ENCODE measurements at regions not wholly inside any gene's neighbourhood (a gene's known extent, or its start where the extent isn't known, plus 50 kb on each side); places are given as distances from the start of the nearest gene placed in this dataset.
"Not testable (repeated sequence)": the region's sequence is repeated elsewhere in the genome, so short reads cannot be mapped to it uniquely, and the experiment has no call there.

DNA sequence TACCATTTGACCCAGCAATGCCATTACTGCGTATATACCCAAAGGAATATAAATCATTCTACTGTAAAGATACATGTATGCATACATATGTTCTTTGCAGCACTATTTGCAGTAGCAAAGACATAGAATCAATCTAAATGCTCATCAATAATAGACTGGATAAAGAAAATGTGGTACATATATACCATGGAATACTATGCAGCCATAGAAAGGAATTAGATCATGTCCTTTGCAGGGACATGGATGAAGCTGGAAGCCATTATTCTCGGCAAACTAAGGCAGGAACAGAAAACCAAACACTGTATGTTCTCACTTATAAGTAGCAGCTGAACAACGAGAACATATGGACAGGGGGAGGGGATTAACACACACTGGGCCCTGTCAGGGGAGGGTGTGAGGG, 54.8 kb upstream of the ZNF30 start:
- not testable (repeated sequence) for H3K27me3 ChIP-seq (ENCODE audit: low read depth, low read length)

DNA sequence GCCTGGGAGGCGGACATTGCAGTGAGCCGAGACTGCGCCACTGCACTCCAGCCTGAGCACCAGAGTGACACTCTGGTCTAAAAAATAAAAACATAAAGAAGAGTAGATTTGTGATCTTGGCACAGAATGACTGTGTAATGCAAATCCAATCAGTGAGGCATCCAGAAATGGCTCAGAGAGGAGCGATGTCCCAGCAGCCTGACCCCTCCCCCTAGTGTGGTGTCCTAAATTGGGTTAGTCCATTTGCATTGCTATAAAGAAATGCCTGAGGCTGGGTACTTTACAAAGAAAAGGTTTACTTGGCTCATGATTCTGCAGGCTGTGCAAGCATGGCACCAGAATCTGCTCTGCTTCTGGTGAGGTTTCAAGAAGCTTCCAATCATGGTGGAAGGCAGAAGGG, 59.1 kb upstream of the ZNF30 start:
- Histone ChIP-seq H3K9me3 (ENCODE audit: insufficient read depth, low read length) (no peaks in the 10 kb centered on the region), H3K36me3 (replicated peaks; ENCODE audit: low read depth, low read length) (no peaks in the 10 kb centered on the region), H3K4me2 (ENCODE audit: low read length) (no peak overlapping the region), H3K27ac (ENCODE audit: low read length) (no peak overlapping the region), H3K9ac (ENCODE audit: low read length) (no peak overlapping the region), H2AFZ (ENCODE audit: low read depth, low read length) (no peak overlapping the region), H3K27me3 (ENCODE audit: low read depth, low read length) (no peaks in the 10 kb centered on the region), H4K20me1 (ENCODE audit: insufficient read depth, low read length) (no peaks in the 10 kb centered on the region), H3K79me2 (ENCODE audit: low read length) (no peaks in the 10 kb centered on the region), H3K4me3 (ENCODE audit: low read length) (no peak overlapping the region), H3K4me1 (ENCODE audit: low read length) (no peaks in the 10 kb centered on the region)
- TF ChIP-seq, protein P1, sequence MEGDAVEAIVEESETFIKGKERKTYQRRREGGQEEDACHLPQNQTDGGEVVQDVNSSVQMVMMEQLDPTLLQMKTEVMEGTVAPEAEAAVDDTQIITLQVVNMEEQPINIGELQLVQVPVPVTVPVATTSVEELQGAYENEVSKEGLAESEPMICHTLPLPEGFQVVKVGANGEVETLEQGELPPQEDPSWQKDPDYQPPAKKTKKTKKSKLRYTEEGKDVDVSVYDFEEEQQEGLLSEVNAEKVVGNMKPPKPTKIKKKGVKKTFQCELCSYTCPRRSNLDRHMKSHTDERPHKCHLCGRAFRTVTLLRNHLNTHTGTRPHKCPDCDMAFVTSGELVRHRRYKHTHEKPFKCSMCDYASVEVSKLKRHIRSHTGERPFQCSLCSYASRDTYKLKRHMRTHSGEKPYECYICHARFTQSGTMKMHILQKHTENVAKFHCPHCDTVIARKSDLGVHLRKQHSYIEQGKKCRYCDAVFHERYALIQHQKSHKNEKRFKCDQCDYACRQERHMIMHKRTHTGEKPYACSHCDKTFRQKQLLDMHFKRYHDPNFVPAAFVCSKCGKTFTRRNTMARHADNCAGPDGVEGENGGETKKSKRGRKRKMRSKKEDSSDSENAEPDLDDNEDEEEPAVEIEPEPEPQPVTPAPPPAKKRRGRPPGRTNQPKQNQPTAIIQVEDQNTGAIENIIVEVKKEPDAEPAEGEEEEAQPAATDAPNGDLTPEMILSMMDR (IDR thresholded peaks at IDR 0.05; ENCODE audit: low read depth, low read length): no peak
- no peak for TF ChIP-seq EZH2phosphoT487 (IDR thresholded peaks at IDR 0.05; ENCODE audit: low read depth)

More for the DNA sequence above, 54.8 kb upstream of the ZNF30 start:
- not testable (repeated sequence) for H3K9ac ChIP-seq (ENCODE audit: low read length); H3K27ac ChIP-seq (ENCODE audit: low read length); H3K4me2 ChIP-seq (ENCODE audit: low read length); H3K9me3 ChIP-seq (ENCODE audit: insufficient read depth, low read length); H4K20me1 ChIP-seq (ENCODE audit: insufficient read depth, low read length); H3K79me2 ChIP-seq (ENCODE audit: low read length); H3K4me1 ChIP-seq (ENCODE audit: low read length); H3K36me3 ChIP-seq (replicated peaks; ENCODE audit: low read depth, low read length); H2AFZ ChIP-seq (ENCODE audit: low read depth, low read length); H3K4me3 ChIP-seq (ENCODE audit: low read length)

DNA sequence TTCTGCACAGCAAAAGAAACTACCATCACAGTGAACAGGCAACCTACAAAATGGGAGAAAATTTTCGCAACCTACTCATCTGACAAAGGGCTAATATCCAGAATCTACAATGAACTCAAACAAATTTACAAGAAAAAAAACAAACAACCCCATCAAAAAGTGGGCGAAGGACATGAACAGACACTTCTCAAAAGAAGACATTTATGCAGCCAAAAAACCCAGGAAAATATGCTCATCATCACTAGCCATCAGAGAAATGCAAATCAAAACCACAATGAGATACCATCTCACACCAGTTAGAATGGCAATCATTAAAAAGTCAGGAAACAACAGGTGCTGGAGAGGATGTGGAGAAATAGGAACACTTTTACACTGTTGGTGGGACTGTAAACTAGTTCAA, 61.5 kb upstream of the ZNF30 start:
- not testable (repeated sequence) for H3K4me1 ChIP-seq (ENCODE audit: low read length); H3K27me3 ChIP-seq (ENCODE audit: low read depth, low read length); H2AFZ ChIP-seq (ENCODE audit: low read depth, low read length); H3K4me2 ChIP-seq (ENCODE audit: low read length); H3K9me3 ChIP-seq (ENCODE audit: insufficient read depth, low read length); H3K9ac ChIP-seq (ENCODE audit: low read length); H3K27ac ChIP-seq (ENCODE audit: low read length); H3K36me3 ChIP-seq (replicated peaks; ENCODE audit: low read depth, low read length); H4K20me1 ChIP-seq (ENCODE audit: insufficient read depth, low read length); H3K79me2 ChIP-seq (ENCODE audit: low read length); H3K4me3 ChIP-seq (ENCODE audit: low read length)

DNA sequence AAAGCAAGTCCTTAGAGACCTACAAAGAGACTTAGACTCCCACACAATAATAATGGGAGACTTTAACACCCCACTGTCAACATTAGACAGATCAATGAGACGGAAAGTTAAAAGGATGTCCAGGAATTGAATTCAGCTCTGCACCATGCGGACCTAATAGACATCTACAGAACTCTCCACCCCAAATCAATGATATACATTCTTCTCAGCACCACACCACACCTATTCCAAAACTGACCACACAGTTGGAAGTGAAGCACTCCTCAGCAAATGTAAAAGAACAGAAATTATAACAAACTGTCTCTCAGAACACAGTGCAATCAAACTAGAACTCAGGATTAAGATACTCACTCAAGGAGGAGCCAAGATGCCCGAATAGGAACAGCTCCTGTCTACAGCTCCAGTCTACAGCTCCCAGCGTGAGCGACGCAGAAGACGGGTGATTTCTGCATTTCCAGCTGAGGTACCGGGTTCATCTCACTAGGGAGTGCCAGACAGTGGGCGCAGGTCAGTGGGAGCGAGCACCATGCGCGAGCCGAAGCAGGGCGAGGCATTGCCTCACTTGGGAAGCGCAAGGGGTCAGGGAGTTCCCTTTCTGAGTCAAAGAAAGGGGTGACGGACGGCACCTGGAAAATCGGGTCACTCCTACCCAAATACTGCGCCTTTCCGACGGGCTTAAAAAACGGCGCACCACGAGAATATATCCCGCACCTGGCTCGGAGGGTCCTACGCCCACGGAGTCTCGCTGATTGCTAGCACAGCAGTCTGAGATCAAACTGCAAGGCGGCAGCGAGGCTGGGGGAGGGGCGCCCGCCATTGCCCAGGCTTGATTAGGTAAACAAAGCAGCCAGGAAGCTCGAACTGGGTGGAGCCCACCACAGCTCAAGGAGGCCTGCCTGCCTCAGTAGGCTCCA, 66.6 kb upstream of the ZNF30 start:
- not testable (repeated sequence) for H2AFZ ChIP-seq (ENCODE audit: low read depth, low read length); H3K9ac ChIP-seq (ENCODE audit: low read length); H3K79me2 ChIP-seq (ENCODE audit: low read length); H3K36me3 ChIP-seq (replicated peaks; ENCODE audit: low read depth, low read length); H4K20me1 ChIP-seq (ENCODE audit: insufficient read depth, low read length); H3K4me2 ChIP-seq (ENCODE audit: low read length); H3K4me1 ChIP-seq (ENCODE audit: low read length); H3K27ac ChIP-seq (ENCODE audit: low read length); H3K27me3 ChIP-seq (ENCODE audit: low read depth, low read length); H3K9me3 ChIP-seq (ENCODE audit: insufficient read depth, low read length)
- peak overlapping the region; percentile 31; the same call in 1 of the 2 replicates for H3K4me3 ChIP-seq (ENCODE audit: low read length)

DNA sequence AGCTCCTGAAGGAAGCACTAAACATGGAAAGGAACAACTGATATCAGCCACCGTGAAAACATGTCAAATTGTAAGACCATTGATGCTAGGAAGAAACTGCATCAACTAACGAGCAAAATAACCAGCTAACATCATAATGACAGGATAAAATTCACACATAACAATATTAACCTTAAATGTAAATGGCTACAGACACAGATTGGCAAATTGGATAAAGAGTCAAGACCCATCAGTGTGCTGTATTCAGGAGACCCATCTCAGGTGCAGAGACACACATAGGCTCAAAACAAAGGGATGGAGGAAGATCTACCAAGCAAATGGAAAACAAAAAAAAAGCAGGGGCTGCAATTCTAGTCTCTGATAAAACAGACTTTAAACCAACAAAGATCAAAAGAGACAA, 67.4 kb upstream of the ZNF30 start:
- not testable (repeated sequence) for H3K9me3 ChIP-seq (ENCODE audit: insufficient read depth, low read length); H3K4me2 ChIP-seq (ENCODE audit: low read length); H3K27me3 ChIP-seq (ENCODE audit: low read depth, low read length); H3K27ac ChIP-seq (ENCODE audit: low read length); H3K9ac ChIP-seq (ENCODE audit: low read length); H2AFZ ChIP-seq (ENCODE audit: low read depth, low read length); H3K4me3 ChIP-seq (ENCODE audit: low read length); H3K79me2 ChIP-seq (ENCODE audit: low read length); H4K20me1 ChIP-seq (ENCODE audit: insufficient read depth, low read length); H3K36me3 ChIP-seq (replicated peaks; ENCODE audit: low read depth, low read length); H3K4me1 ChIP-seq (ENCODE audit: low read length)

DNA sequence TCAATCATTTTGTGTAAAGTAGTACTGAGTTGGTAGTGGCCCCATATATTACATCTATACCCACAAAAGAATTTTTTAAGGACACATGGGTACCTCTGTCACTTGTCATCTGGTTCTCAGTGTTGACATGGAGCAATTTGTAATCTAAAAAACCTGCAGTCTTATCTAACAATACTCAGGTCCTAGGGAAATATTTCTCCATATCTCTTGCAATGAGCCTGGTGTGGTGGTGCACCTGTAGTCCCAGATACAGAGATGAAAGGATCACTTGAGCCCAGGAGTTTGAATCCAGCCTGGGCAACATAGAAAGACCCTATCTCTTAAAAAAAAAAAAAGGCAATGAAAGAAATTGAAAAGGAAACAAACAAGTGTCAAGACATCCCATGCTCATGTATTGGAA, 70.7 kb upstream of the ZNF30 start:
- Histone ChIP-seq H3K4me1 (ENCODE audit: low read length) (no peaks in the 10 kb centered on the region), H3K27me3 (ENCODE audit: low read depth, low read length) (peaks cover 3% of the 10 kb centered on the region; the same call in 1 of the 2 replicates), H3K27ac (ENCODE audit: low read length) (no peak overlapping the region), H3K36me3 (replicated peaks; ENCODE audit: low read depth, low read length) (no peaks in the 10 kb centered on the region), H3K4me2 (ENCODE audit: low read length) (no peak overlapping the region), H2AFZ (ENCODE audit: low read depth, low read length) (no peak overlapping the region), H3K79me2 (ENCODE audit: low read length) (no peaks in the 10 kb centered on the region), H3K9ac (ENCODE audit: low read length) (no peak overlapping the region), H3K4me3 (ENCODE audit: low read length) (no peak overlapping the region), H4K20me1 (ENCODE audit: insufficient read depth, low read length) (no peaks in the 10 kb centered on the region), H3K9me3 (ENCODE audit: insufficient read depth, low read length) (no peaks in the 10 kb centered on the region)
- TF ChIP-seq, protein P1 (IDR thresholded peaks at IDR 0.05; ENCODE audit: low read depth, low read length): no peak
- no peak for TF ChIP-seq EZH2phosphoT487 (IDR thresholded peaks at IDR 0.05; ENCODE audit: low read depth)
